ENCODE measurements at regions not wholly inside any gene's neighbourhood (a gene's known extent, or its start where the extent isn't known, plus 50 kb on each side); places are given as distances from the start of the nearest gene placed in this dataset.

DNA sequence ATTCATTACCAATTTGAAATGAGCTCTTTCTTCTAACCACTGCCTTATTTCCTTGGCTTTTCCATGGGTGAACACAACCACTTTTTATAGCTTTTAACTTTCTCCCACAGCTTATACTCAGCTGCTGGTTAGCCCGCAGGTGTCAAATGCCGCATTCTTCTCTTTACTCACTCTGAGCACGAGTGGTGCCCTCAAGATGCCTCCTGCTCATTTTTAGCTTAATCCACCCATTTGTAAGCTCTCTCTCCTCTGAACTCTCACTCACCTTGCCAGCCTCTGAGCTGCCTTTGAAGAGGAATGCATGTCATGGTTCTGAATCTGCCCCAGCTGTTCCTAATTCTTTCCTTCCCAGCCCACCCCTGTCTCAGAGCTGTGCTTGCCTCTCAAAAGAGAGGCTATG is 449.4 kb upstream of the PRICKLE1 start:
- ATAC-seq (ENCODE audit: low FRiP score) (no peak), DNase-seq (ENCODE audit: low spot score) (no peak)
- TF ChIP-seq, protein P1, sequence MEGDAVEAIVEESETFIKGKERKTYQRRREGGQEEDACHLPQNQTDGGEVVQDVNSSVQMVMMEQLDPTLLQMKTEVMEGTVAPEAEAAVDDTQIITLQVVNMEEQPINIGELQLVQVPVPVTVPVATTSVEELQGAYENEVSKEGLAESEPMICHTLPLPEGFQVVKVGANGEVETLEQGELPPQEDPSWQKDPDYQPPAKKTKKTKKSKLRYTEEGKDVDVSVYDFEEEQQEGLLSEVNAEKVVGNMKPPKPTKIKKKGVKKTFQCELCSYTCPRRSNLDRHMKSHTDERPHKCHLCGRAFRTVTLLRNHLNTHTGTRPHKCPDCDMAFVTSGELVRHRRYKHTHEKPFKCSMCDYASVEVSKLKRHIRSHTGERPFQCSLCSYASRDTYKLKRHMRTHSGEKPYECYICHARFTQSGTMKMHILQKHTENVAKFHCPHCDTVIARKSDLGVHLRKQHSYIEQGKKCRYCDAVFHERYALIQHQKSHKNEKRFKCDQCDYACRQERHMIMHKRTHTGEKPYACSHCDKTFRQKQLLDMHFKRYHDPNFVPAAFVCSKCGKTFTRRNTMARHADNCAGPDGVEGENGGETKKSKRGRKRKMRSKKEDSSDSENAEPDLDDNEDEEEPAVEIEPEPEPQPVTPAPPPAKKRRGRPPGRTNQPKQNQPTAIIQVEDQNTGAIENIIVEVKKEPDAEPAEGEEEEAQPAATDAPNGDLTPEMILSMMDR (IDR thresholded peaks at IDR 0.05): no peak

DNA sequence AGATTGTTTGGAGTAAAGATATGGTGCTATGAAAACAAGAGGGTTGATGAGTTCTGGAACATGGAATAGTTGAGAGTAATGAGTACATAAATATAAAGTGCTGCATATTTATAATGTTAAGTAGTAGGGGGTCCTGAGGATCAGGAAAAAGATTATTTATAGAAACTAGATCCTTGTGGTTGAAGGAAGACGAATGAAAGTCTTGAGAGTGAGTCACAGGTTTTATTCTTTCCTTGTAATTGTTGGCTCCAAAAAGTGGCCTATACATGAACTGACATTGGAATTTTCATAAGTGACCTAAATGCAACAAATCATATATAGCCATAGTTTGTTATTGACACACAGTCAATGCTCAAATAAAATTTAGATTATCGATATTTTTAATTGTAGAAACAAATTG is 440.4 kb upstream of the PRICKLE1 start:
- TF ChIP-seq, protein P1 (IDR thresholded peaks at IDR 0.05): no peak
- DNase-seq (ENCODE audit: low spot score) (no peak), ATAC-seq (ENCODE audit: low FRiP score) (no peak)

DNA sequence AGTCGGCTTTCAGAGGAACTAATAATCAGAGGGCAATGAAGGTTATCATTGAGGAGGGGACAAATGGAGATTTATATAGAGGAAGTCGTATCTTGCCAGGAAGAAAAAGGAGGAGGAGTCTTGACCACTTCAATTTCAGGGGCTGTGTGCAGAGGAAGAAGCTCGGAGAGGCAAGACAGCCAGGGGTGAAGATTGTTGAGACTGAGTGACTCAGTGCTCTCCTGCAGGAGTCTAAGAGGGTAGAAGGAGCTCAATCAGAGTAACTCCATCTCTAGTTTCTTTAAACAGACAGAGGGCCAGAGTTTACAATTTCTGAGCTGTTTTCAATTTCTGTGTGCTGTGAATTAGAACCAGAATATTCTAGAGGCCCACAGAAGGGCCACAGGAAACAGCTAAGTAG is 439.3 kb upstream of the PRICKLE1 start:
- ATAC-seq (ENCODE audit: low FRiP score): no peak
- DNase-seq (ENCODE audit: low spot score): no peak
- TF ChIP-seq, protein P1 (IDR thresholded peaks at IDR 0.05): no peak

DNA sequence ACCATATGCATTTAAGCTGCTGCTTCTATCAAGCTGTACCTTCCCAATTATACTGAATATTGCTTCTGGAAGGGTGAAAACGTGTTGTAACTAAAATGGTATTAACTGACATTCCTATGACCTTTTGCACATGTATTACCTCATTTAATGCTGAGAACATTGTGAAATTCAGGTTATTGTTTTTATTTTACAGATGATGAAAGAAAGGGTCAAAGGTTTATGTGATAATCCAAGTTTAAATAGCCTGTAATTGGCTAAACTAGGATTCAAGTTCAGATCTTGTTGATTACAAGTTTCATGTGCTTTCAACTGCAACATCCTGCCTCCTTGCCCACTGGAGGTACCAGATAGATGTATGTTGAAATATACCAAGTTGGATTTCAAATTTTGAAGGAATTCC is 433.3 kb upstream of the PRICKLE1 start:
- ATAC-seq (ENCODE audit: low FRiP score) (no peak), DNase-seq (ENCODE audit: low spot score) (no peak)
- TF ChIP-seq, protein P1 (IDR thresholded peaks at IDR 0.05): no peak

DNA sequence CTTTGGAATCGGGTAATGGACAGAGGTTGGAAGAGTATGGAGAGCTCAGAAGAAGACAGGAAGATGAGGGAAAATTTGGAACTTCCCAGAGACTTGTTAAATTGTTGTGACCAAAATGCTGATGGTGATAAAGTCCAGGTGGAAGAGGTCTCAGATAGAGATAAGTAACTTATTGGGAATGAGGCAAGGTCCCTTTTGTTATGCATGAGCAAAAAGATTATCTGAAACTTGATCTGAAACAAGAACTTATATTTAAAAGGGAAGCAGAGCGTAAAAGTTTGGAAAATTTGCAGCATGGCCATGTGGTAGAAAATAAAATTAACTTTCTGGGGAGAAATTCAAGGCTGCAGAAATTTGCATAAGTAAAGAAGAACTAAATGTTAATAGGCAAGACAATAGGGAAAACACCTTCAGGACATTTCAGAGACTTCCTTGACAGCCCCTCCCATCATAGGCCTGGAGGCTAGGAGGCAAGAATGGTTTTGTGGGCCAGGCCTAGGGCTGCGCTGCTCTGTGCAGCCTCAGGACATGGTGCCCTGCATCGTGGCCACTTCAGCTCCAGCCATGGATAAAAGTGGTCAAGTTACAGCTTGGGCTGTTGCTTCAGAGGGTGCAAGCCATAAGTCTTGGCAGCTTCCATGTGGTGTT is 425.7 kb upstream of the PRICKLE1 start:
- no peak for DNase-seq (ENCODE audit: low spot score)
- ATAC-seq (ENCODE audit: low FRiP score): no peak
- TF ChIP-seq, protein P1 (IDR thresholded peaks at IDR 0.05): no peak

DNA sequence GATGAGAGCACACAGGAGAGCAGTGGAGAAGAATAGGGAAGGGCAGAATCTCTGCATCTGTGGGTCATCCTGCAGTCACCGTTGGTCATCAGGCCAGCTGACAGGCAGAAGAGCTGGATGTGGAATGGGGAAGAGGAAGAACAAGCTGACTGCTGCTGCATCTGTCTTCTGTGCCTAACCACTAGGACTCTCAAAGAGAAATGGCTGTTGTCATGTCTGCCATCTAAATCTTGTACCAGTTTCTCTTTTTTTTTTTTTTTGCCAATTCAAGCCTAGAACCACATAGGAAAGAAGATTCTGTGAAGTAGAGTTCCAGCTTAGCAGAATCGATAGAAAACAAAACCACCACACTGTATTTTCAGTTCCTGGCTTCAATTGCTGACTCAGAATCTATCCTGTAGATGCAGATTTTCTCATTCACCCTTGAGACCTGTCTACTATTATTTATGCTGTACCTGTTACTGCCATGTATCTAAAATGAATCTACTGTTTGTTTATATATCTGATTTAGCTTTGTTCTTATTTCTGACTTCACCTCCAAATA is 421.9 kb upstream of the PRICKLE1 start:
- DNase-seq (ENCODE audit: low spot score): no peak
- ATAC-seq (ENCODE audit: low FRiP score): no peak

DNA sequence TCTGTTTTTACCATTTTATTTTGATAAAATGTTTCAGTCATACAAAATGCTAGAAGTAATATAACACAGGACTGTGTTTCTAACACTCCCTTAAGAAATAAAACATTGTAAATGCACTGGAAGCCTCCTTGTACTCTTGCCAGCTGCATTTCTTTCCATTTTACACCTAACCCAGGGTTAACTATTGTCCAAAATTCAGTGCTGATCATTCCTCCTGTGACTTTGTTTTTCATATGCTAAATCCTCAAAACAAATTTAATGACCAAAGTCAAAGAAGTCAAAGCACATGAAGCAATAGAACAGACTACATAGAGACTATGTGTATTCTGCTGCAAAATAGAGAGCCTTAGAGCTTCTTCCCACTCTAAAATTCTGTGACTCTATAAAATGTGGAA is 420.3 kb upstream of the PRICKLE1 start:
- DNase-seq (ENCODE audit: low spot score): no peak

More for the DNA sequence above, 421.9 kb upstream of the PRICKLE1 start:
- TF ChIP-seq, protein P1 (IDR thresholded peaks at IDR 0.05): no peak

More for the DNA sequence above, 420.3 kb upstream of the PRICKLE1 start:
- TF ChIP-seq, protein P1 (IDR thresholded peaks at IDR 0.05): no peak
- ATAC-seq (ENCODE audit: low FRiP score): no peak

Data from omental fat pad (tissue), 3 donors.